CD4-positive, alpha-beta memory T cell (primary cell): ENCODE measurements at regions not wholly inside any gene's neighbourhood (a gene's known extent, or its start where the extent isn't known, plus 50 kb on each side); places are given as distances from the start of the nearest gene placed in this dataset.
"Not testable (repeated sequence)": the region's sequence is repeated elsewhere in the genome, so short reads cannot be mapped to it uniquely, and the experiment has no call there.

Experiments used
- CTCF ChIA-PET: fragments of 350-600 bp; sonication (Branson Sonifier 250); formaldehyde crosslinking; loops from one replicate; lab custom pipeline; 2021; ENCODE audit warnings: inconsistent platforms; ENCODE audit not compliant: partially characterized antibody; lab: Charles Lee
- POLR2A ChIA-PET: fragments of 350-600 bp; sonication (Branson Sonifier 250); formaldehyde crosslinking; loops from one replicate; lab custom pipeline; 2021; ENCODE audit not compliant: partially characterized antibody; lab: Charles Lee
- DNase-seq, 5 donors: peaks; one replicate each; pipeline versions ENCODE4 v3.0.0 to v3.0.0-alpha.2; 2020 to 2022; ENCODE audit warnings: mixed read lengths in 1 of 5
- H3K27ac ChIP-seq: one replicate; pipeline ENCODE4 v1.7.0; 2013; ENCODE audit warnings: low read depth, low read length
- H3K27me3 ChIP-seq: 2 replicates; pipeline ENCODE4 v1.7.0; 2013; ENCODE audit warnings: mild to moderate bottlenecking, low read length, moderate library complexity; ENCODE audit not compliant: insufficient read depth
- H3K36me3 ChIP-seq: 2 replicates; pipeline ENCODE4 v1.7.0; 2013; ENCODE audit warnings: mild to moderate bottlenecking, low read length, moderate library complexity; ENCODE audit not compliant: insufficient read depth
- H3K4me1 ChIP-seq: 2 replicates; pipeline ENCODE4 v1.7.0; 2013; ENCODE audit warnings: mild to moderate bottlenecking, low read length, moderate library complexity; ENCODE audit not compliant: insufficient read depth
- H3K4me3 ChIP-seq, 2 donors: one replicate each; pipeline ENCODE4 v1.7.0; 2013; ENCODE audit warnings: low read length in 2 of 2, mild to moderate bottlenecking in 1 of 2
- H3K9me3 ChIP-seq, 2 donors: one replicate each; pipeline ENCODE4 v1.7.0; 2013; ENCODE audit warnings: low read length in 2 of 2, control low read depth in 1 of 2; ENCODE audit not compliant: control insufficient read depth in 1 of 2
- H3K27ac Mint-ChIP-seq, 7 donors: one replicate each; pipeline ENCODE4 v1.8.0; 2020 to 2021; ENCODE audit warnings: mixed read lengths in 7 of 7, mild to moderate bottlenecking in 6 of 7, inconsistent platforms in 3 of 7, moderate library complexity in 3 of 7
- H3K27me3 Mint-ChIP-seq, 2 donors: one replicate each; pipeline ENCODE4 v1.8.0; 2020 to 2021; ENCODE audit warnings: mixed read lengths in 2 of 2
- H3K36me3 Mint-ChIP-seq, 2 donors: one replicate each; pipeline ENCODE4 v1.8.0; 2020 to 2021; ENCODE audit warnings: mixed read lengths in 2 of 2, inconsistent platforms in 1 of 2, mild to moderate bottlenecking in 1 of 2
- H3K4me1 Mint-ChIP-seq, 4 donors: one replicate each; pipeline ENCODE4 v1.8.0; 2020 to 2021; ENCODE audit warnings: mixed read lengths in 4 of 4, mild to moderate bottlenecking in 1 of 4
- H3K4me3 Mint-ChIP-seq, 8 donors: one replicate each; pipeline ENCODE4 v1.8.0; 2020 to 2021; ENCODE audit warnings: mixed read lengths in 8 of 8, mild to moderate bottlenecking in 7 of 8, moderate library complexity in 6 of 8, inconsistent platforms in 3 of 8
- H3K9me3 Mint-ChIP-seq, 8 donors: one replicate each; pipeline ENCODE4 v1.8.0; 2020 to 2021; ENCODE audit warnings: mixed read lengths in 8 of 8, mild to moderate bottlenecking in 5 of 8, inconsistent platforms in 3 of 8, moderate library complexity in 1 of 8
- intact Hi-C: fragments of 100-400 bp; cut with micrococcal nuclease; formaldehyde crosslinking; loops from one replicate; pipeline ENCODE4 v1.15.1; 2023

GRCh38 chr1:807066-807465, 116.7 kb upstream of the SAMD11 start:
- H3K9me3 ChIP-seq, H3K36me3 Mint-ChIP-seq, H3K4me3 ChIP-seq, POLR2A ChIA-PET, H3K4me1 Mint-ChIP-seq, H3K27ac ChIP-seq, CTCF ChIA-PET, DNase-seq, intact Hi-C loops, H3K27me3 ChIP-seq, H3K4me3 Mint-ChIP-seq, H3K4me1 ChIP-seq, H3K27ac Mint-ChIP-seq, H3K36me3 ChIP-seq, H3K9me3 Mint-ChIP-seq, H3K27me3 Mint-ChIP-seq: not testable (repeated sequence)

GRCh38 chr1:807699-808390, 115.9 kb upstream of the SAMD11 start:
- H3K4me3 Mint-ChIP-seq, H3K27me3 ChIP-seq, POLR2A ChIA-PET, H3K27ac ChIP-seq, H3K9me3 ChIP-seq, CTCF ChIA-PET, intact Hi-C loops, H3K36me3 Mint-ChIP-seq, DNase-seq, H3K36me3 ChIP-seq, H3K9me3 Mint-ChIP-seq, H3K27me3 Mint-ChIP-seq, H3K27ac Mint-ChIP-seq, H3K4me1 Mint-ChIP-seq, H3K4me1 ChIP-seq, H3K4me3 ChIP-seq: not testable (repeated sequence)

- CTCF ChIA-PET, POLR2A ChIA-PET, H3K4me3 Mint-ChIP-seq, intact Hi-C loops, H3K4me3 ChIP-seq, H3K27me3 Mint-ChIP-seq, H3K9me3 Mint-ChIP-seq, H3K27ac Mint-ChIP-seq, H3K36me3 Mint-ChIP-seq, H3K36me3 ChIP-seq, DNase-seq, H3K9me3 ChIP-seq, H3K4me1 Mint-ChIP-seq, H3K27me3 ChIP-seq, H3K27ac ChIP-seq, H3K4me1 ChIP-seq: not testable (repeated sequence)
These were observed 112.8 kb upstream of the SAMD11 start for GRCh38 chr1:810949-811348.

GRCh38 chr1:812535-813127, 111.1 kb upstream of the SAMD11 start:
- CTCF ChIA-PET, intact Hi-C loops, H3K9me3 ChIP-seq, POLR2A ChIA-PET, DNase-seq, H3K27me3 ChIP-seq, H3K4me3 Mint-ChIP-seq, H3K36me3 Mint-ChIP-seq, H3K36me3 ChIP-seq, H3K27ac ChIP-seq, H3K9me3 Mint-ChIP-seq, H3K4me1 ChIP-seq, H3K27me3 Mint-ChIP-seq, H3K4me3 ChIP-seq: not testable (repeated sequence)
- Mint-ChIP-seq H3K4me1 (peaks cover 8 to 20% (median 13%) of the 10 kb centered on the region in 4 donors), H3K27ac (peak overlapping the region in 3 of 7 donors; percentile 32 to 84 (median 63))

- H3K27me3 Mint-ChIP-seq, H3K4me1 ChIP-seq, H3K9me3 ChIP-seq, DNase-seq, CTCF ChIA-PET, H3K36me3 ChIP-seq, H3K4me3 Mint-ChIP-seq, H3K4me3 ChIP-seq, POLR2A ChIA-PET, H3K9me3 Mint-ChIP-seq, H3K36me3 Mint-ChIP-seq, H3K27me3 ChIP-seq, H3K27ac ChIP-seq, intact Hi-C loops, H3K27ac Mint-ChIP-seq: not testable (repeated sequence)
- H3K4me1 Mint-ChIP-seq: peaks cover 8 to 20% (median 15%) of the 10 kb centered on the region in 4 donors
These were observed 109.2 kb upstream of the SAMD11 start for GRCh38 chr1:814543-814942.

- POLR2A ChIA-PET, H3K27me3 Mint-ChIP-seq, H3K4me3 ChIP-seq, H3K27me3 ChIP-seq, H3K36me3 Mint-ChIP-seq, H3K4me3 Mint-ChIP-seq, H3K4me1 ChIP-seq, H3K27ac Mint-ChIP-seq, H3K9me3 ChIP-seq, H3K27ac ChIP-seq, H3K36me3 ChIP-seq, H3K9me3 Mint-ChIP-seq, intact Hi-C loops, CTCF ChIA-PET, DNase-seq: not testable (repeated sequence)
- H3K4me1 Mint-ChIP-seq: peaks cover 8 to 20% (median 15%) of the 10 kb centered on the region in 4 donors
These were observed 108.4 kb upstream of the SAMD11 start for GRCh38 chr1:815147-815922.

GRCh38 chr1:817071-817599, 106.6 kb upstream of the SAMD11 start:
- H3K36me3 Mint-ChIP-seq, H3K27me3 ChIP-seq, intact Hi-C loops, H3K27me3 Mint-ChIP-seq, H3K36me3 ChIP-seq, H3K4me3 ChIP-seq, H3K9me3 Mint-ChIP-seq, H3K4me1 ChIP-seq, H3K9me3 ChIP-seq, POLR2A ChIA-PET, CTCF ChIA-PET: not testable (repeated sequence)
- H3K27ac ChIP-seq: peak overlapping the region; percentile 35
- peak; percentile 21 to 46 (median 29) for DNase-seq
- peak overlapping the region; percentile 19 to 84 (median 54) for H3K4me3 Mint-ChIP-seq
- H3K27ac Mint-ChIP-seq: peak overlapping the region; percentile 61 to 93 (median 88)
- peaks cover 8 to 20% (median 14%) of the 10 kb centered on the region in 4 donors for H3K4me1 Mint-ChIP-seq
